ENCODE measurements at regions not wholly inside any gene's neighbourhood (a gene's known extent, or its start where the extent isn't known, plus 50 kb on each side); places are given as distances from the start of the nearest gene placed in this dataset.

GRCh38 chr5:96080557-96080956 is 118.9 kb upstream of the ELL2 start:
- TF ChIP-seq CTCF (IDR thresholded peaks at IDR 0.05) = no peak
- no peak overlapping the region for H3K4me3 Mint-ChIP-seq
- H3K27me3 Mint-ChIP-seq (ENCODE audit: low read depth, poor library complexity) = no peaks in the 10 kb centered on the region
- peaks cover 15% of the 10 kb centered on the region for H3K9me3 Mint-ChIP-seq
- H3K27ac Mint-ChIP-seq = no peak overlapping the region
- peaks cover 56% of the 10 kb centered on the region for H3K4me1 Mint-ChIP-seq
- DNase-seq = no peak
- no peaks in the 10 kb centered on the region for H3K36me3 Mint-ChIP-seq (ENCODE audit: low read depth)

- H3K4me1 Mint-ChIP-seq = peaks cover 57% of the 10 kb centered on the region
- no peak for TF ChIP-seq CTCF (IDR thresholded peaks at IDR 0.05)
- no peak for DNase-seq
- no peaks in the 10 kb centered on the region for H3K27me3 Mint-ChIP-seq (ENCODE audit: low read depth, poor library complexity)
- H3K36me3 Mint-ChIP-seq (ENCODE audit: low read depth) = no peaks in the 10 kb centered on the region
- peaks cover 18% of the 10 kb centered on the region for H3K9me3 Mint-ChIP-seq
- no peak overlapping the region for H3K27ac Mint-ChIP-seq
- no peak overlapping the region for H3K4me3 Mint-ChIP-seq
These were observed 118.3 kb upstream of the ELL2 start for GRCh38 chr5:96079962-96080361.

GRCh38 chr5:96079075-96079474 is 117.4 kb upstream of the ELL2 start:
- Mint-ChIP-seq H3K27me3 (ENCODE audit: low read depth, poor library complexity) (no peaks in the 10 kb centered on the region), H3K36me3 (ENCODE audit: low read depth) (no peaks in the 10 kb centered on the region), H3K9me3 (peaks cover 18% of the 10 kb centered on the region), H3K4me3 (no peak overlapping the region), H3K4me1 (peaks cover 51% of the 10 kb centered on the region), H3K27ac (no peak overlapping the region)
- TF ChIP-seq CTCF (IDR thresholded peaks at IDR 0.05) = no peak
- DNase-seq = no peak

GRCh38 chr5:96076451-96076850 is 114.8 kb upstream of the ELL2 start:
- peaks cover 33% of the 10 kb centered on the region for H3K4me1 Mint-ChIP-seq
- H3K36me3 Mint-ChIP-seq (ENCODE audit: low read depth) = no peaks in the 10 kb centered on the region
- peaks cover 4% of the 10 kb centered on the region for H3K27me3 Mint-ChIP-seq (ENCODE audit: low read depth, poor library complexity)
- peaks cover 18% of the 10 kb centered on the region for H3K9me3 Mint-ChIP-seq
- no peak for TF ChIP-seq CTCF (IDR thresholded peaks at IDR 0.05)
- peak overlapping the region; percentile 8 for H3K27ac Mint-ChIP-seq
- no peak overlapping the region for H3K4me3 Mint-ChIP-seq
- no peak for DNase-seq

GRCh38 chr5:96075579-96076289 is 114.1 kb upstream of the ELL2 start:
- H3K4me3 Mint-ChIP-seq = no peak overlapping the region
- H3K27me3 Mint-ChIP-seq (ENCODE audit: low read depth, poor library complexity) = peaks cover 4% of the 10 kb centered on the region
- H3K4me1 Mint-ChIP-seq = peaks cover 26% of the 10 kb centered on the region
- no peak for DNase-seq
- peaks cover 18% of the 10 kb centered on the region for H3K9me3 Mint-ChIP-seq
- no peaks in the 10 kb centered on the region for H3K36me3 Mint-ChIP-seq (ENCODE audit: low read depth)
- TF ChIP-seq CTCF (IDR thresholded peaks at IDR 0.05) = no peak
- peak overlapping the region; percentile 48 for H3K27ac Mint-ChIP-seq

GRCh38 chr5:96074870-96075269 is 113.2 kb upstream of the ELL2 start:
- H3K9me3 Mint-ChIP-seq = peaks cover 18% of the 10 kb centered on the region
- H3K4me1 Mint-ChIP-seq = peaks cover 24% of the 10 kb centered on the region
- TF ChIP-seq CTCF (IDR thresholded peaks at IDR 0.05) = no peak
- no peak overlapping the region for H3K4me3 Mint-ChIP-seq
- DNase-seq = no peak
- H3K27me3 Mint-ChIP-seq (ENCODE audit: low read depth, poor library complexity) = peaks cover 4% of the 10 kb centered on the region
- no peaks in the 10 kb centered on the region for H3K36me3 Mint-ChIP-seq (ENCODE audit: low read depth)
- no peak overlapping the region for H3K27ac Mint-ChIP-seq
